ENCODE measurements at regions not wholly inside any gene's neighbourhood (a gene's known extent, or its start where the extent isn't known, plus 50 kb on each side); places are given as distances from the start of the nearest gene placed in this dataset.
"Not testable (repeated sequence)": the region's sequence is repeated elsewhere in the genome, so short reads cannot be mapped to it uniquely, and the experiment has no call there.

GRCh38 chr2:18975506-18976167, 382.8 kb downstream of the OSR1 start:
- intact Hi-C loops (cut with DNase I, micrococcal nuclease): no loop called here
- Histone ChIP-seq H3K4me1 (ENCODE audit: low read depth) (no peaks in the 10 kb centered on the region), H3K9me3 (no peaks in the 10 kb centered on the region), H3K4me3 (no peak overlapping the region), H3K36me3 (ENCODE audit: low read depth) (no peaks in the 10 kb centered on the region)
- no peak for ATAC-seq
- TF ChIP-seq, protein P1, sequence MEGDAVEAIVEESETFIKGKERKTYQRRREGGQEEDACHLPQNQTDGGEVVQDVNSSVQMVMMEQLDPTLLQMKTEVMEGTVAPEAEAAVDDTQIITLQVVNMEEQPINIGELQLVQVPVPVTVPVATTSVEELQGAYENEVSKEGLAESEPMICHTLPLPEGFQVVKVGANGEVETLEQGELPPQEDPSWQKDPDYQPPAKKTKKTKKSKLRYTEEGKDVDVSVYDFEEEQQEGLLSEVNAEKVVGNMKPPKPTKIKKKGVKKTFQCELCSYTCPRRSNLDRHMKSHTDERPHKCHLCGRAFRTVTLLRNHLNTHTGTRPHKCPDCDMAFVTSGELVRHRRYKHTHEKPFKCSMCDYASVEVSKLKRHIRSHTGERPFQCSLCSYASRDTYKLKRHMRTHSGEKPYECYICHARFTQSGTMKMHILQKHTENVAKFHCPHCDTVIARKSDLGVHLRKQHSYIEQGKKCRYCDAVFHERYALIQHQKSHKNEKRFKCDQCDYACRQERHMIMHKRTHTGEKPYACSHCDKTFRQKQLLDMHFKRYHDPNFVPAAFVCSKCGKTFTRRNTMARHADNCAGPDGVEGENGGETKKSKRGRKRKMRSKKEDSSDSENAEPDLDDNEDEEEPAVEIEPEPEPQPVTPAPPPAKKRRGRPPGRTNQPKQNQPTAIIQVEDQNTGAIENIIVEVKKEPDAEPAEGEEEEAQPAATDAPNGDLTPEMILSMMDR (IDR thresholded peaks at IDR 0.05): no peak
- no peak for DNase-seq

GRCh38 chr2:18971628-18972027, 382.3 kb upstream of the NT5C1B start:
- intact Hi-C loops (cut with DNase I, micrococcal nuclease): no loop called here
- Histone ChIP-seq H3K36me3 (ENCODE audit: low read depth) (no peaks in the 10 kb centered on the region), H3K9me3 (no peaks in the 10 kb centered on the region), H3K4me3 (no peak overlapping the region), H3K4me1 (ENCODE audit: low read depth) (no peaks in the 10 kb centered on the region)
- TF ChIP-seq, protein P1 (IDR thresholded peaks at IDR 0.05): no peak
- ATAC-seq (no peak), DNase-seq (no peak)

DNA sequence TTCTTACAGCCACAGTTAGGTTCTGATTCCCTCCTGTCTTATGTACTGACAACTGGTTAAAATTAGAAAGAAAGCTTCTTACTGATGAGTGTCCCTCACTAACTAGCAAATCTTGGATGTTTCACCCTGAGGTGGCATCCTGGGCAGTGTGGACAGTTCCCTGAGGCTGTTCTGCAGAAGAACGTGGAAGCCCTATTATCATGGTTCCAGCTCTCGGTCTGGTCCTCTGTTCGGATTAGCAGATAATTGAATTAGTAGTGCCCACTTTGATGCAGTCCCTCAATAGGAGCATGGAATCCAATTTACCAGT, 381.7 kb upstream of the NT5C1B start:
- Histone ChIP-seq H3K9me3 (no peaks in the 10 kb centered on the region), H3K4me3 (no peak overlapping the region), H3K36me3 (ENCODE audit: low read depth) (no peaks in the 10 kb centered on the region), H3K4me1 (ENCODE audit: low read depth) (no peaks in the 10 kb centered on the region)
- intact Hi-C loops (cut with DNase I, micrococcal nuclease): no loop called here
- TF ChIP-seq, protein P1 (IDR thresholded peaks at IDR 0.05): no peak
- no peak for DNase-seq
- ATAC-seq: no peak

DNA sequence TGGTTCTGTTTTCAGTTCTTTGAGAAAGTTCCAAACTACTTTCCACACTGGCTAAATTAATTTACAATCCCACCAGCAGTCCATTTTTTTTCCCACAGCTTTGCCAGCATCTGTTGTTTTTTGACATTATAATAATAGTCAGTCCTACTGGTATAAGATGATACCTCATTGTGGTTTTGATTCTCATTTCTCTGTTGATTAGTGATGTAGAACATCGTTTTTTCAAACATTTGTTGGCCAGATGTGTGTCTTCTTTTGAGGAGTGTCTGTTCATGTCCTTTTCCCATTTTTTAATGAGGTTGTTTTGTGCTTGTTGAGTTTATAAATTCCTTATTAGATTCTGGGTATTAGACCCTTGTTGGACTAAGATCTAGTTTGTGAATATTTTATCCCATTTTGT, 376.8 kb upstream of the NT5C1B start:
- intact Hi-C loops (cut with DNase I, micrococcal nuclease): no loop called here
- no peaks in the 10 kb centered on the region for H3K4me1 ChIP-seq (ENCODE audit: low read depth)

DNA sequence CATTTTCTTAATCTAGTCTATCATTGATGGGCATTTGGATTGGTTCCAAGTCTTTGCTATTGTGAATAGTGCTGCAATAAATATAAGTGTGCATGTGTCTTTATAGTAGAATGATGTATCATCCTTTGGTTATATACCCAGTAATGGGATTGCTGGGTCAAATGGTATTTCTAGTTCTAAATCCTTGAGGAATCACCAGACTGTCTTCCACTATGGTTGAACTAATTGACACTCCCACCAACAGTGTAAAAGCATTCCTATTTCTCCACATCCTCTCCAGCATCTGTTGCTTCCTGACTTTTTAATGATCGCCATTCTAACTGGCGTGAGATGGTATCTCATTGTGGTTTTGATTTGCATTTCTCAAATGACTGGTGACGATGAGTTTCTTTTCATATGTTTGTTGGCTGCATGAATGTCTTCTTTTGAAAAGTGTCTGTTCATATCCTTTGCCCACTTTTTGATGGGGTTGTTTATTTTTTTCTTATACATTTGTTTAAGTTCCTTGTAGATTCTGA, 374.4 kb upstream of the NT5C1B start:
- ATAC-seq; H3K4me1 ChIP-seq (ENCODE audit: low read depth); H3K4me3 ChIP-seq; DNase-seq; intact Hi-C loops (cut with DNase I, micrococcal nuclease); H3K36me3 ChIP-seq (ENCODE audit: low read depth); H3K9me3 ChIP-seq: not testable (repeated sequence)

More for the DNA sequence above, 376.8 kb upstream of the NT5C1B start:
- TF ChIP-seq, protein P1 (IDR thresholded peaks at IDR 0.05): no peak
- Histone ChIP-seq H3K4me3 (no peak overlapping the region), H3K36me3 (ENCODE audit: low read depth) (no peaks in the 10 kb centered on the region), H3K9me3 (no peaks in the 10 kb centered on the region)
- ATAC-seq: no peak
- DNase-seq: no peak

DNA sequence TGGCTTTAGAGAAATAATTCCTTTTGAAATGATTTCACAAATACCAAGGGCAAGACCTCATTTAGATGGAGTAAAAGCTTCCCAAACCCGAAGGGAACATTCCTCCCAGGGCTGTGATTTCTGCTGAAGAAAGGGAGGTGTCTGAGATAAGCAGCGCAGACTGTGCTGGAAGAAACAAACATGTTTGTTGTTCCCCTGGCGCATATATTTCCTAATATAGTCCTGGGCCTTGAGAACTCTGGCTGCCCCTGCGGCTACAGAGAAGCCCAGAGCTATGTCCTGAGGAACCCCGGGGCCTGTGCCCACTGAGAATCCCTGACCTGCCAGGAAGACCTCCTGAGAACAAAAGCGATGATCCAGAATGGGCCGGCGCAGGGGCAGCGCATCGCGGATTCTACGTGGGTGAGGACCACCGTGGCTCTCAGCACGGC, 372.6 kb upstream of the NT5C1B start:
- H3K9me3 ChIP-seq: no peaks in the 10 kb centered on the region
- intact Hi-C loops (cut with DNase I, micrococcal nuclease): no loop called here
- no peaks in the 10 kb centered on the region for H3K36me3 ChIP-seq (ENCODE audit: low read depth)
- peak in 1 of 3 donors; percentile 44 for DNase-seq
- TF ChIP-seq, protein P1 (IDR thresholded peaks at IDR 0.05): no peak
- no peaks in the 10 kb centered on the region for H3K4me1 ChIP-seq (ENCODE audit: low read depth)
- H3K4me3 ChIP-seq: no peak overlapping the region
- no peak for ATAC-seq
